ENCODE measurements at regions not wholly inside any gene's neighbourhood (a gene's known extent, or its start where the extent isn't known, plus 50 kb on each side); places are given as distances from the start of the nearest gene placed in this dataset.
"Not testable (repeated sequence)": the region's sequence is repeated elsewhere in the genome, so short reads cannot be mapped to it uniquely, and the experiment has no call there.

- no peak for DNase-seq
Observed at GRCh38 chr7:81831883-81832282, 62.0 kb upstream of the HGF start.

- not testable (repeated sequence) for DNase-seq
Observed at GRCh38 chr7:81829511-81829910, 59.7 kb upstream of the HGF start.

GRCh38 chr7:81822811-81823210 lies 53.0 kb upstream of the HGF start:
- DNase-seq = no peak

GRCh38 chr7:81819861-81820260 lies 50.0 kb upstream of the HGF start:
- no peak for DNase-seq

All from activated CD4-positive, alpha-beta T cell treated with anti-CD3 and anti-CD28 coated beads, Interleukin-2, Interleukin-6, amounts not matched to agents 100 ng/mL and 50 ng/mL, durations not matched to agents 16 hours and 8 hours (primary cell).